GM12872 (cell line): ENCODE measurements at regions not wholly inside any gene's neighbourhood (a gene's known extent, or its start where the extent isn't known, plus 50 kb on each side); places are given as distances from the start of the nearest gene placed in this dataset.

ENCODE experiments used
- CTCF ChIP-seq: IDR thresholded peaks from 3 replicates; pipeline ENCODE4 v1.5.1; 2011; ENCODE audit warnings: low read depth, mild to moderate bottlenecking, low read length, moderate library complexity; ENCODE audit not compliant: insufficient read depth

- TF ChIP-seq CTCF, result no peak
Measured at GRCh38 chr14:55850825-55851241, 267.4 kb upstream of the PELI2 start.

GRCh38 chr14:55851301-55851700 is 266.9 kb upstream of the PELI2 start:
- TF ChIP-seq CTCF, result no peak

- no peak for TF ChIP-seq CTCF
Measured at GRCh38 chr14:55851961-55852360, 266.2 kb upstream of the PELI2 start.

- TF ChIP-seq CTCF, result no peak
Measured at GRCh38 chr14:55855751-55856150, 262.5 kb upstream of the PELI2 start.

GRCh38 chr14:55858604-55859003 is 259.6 kb upstream of the PELI2 start:
- TF ChIP-seq CTCF, result no peak

GRCh38 chr14:55864890-55865655 is 253.1 kb upstream of the PELI2 start:
- peak; percentile 58 for TF ChIP-seq CTCF

- TF ChIP-seq CTCF, result no peak
Measured at GRCh38 chr14:55867311-55867710, 250.9 kb upstream of the PELI2 start.
